GM18511 (cell line): ENCODE measurements at regions not wholly inside any gene's neighbourhood (a gene's known extent, or its start where the extent isn't known, plus 50 kb on each side); places are given as distances from the start of the nearest gene placed in this dataset.

ENCODE experiments used
- ATAC-seq: cut with Tn5 transposase; IDR thresholded peaks from one replicate; pipeline ENCODE4 v1.9.1; 2021; ENCODE audit warnings: mild to moderate bottlenecking, moderate library complexity; ENCODE audit not compliant: unreplicated experiment

GRCh38 chr15:35320158-35320780, 225.7 kb downstream of the DPH6 start:
- no peak for ATAC-seq

- ATAC-seq = no peak
These were observed 226.6 kb downstream of the DPH6 start for GRCh38 chr15:35319354-35319753.

GRCh38 chr15:35317217-35317616, 228.7 kb downstream of the DPH6 start:
- no peak for ATAC-seq

GRCh38 chr15:35312344-35312743, 227.2 kb upstream of the NANOGP8 start:
- no peak for ATAC-seq

- no peak for ATAC-seq
These were observed 226.5 kb upstream of the NANOGP8 start for GRCh38 chr15:35311615-35312014.

GRCh38 chr15:35309886-35310285, 224.8 kb upstream of the NANOGP8 start:
- no peak for ATAC-seq

- no peak for ATAC-seq
These were observed 223.7 kb upstream of the NANOGP8 start for GRCh38 chr15:35308802-35309201.

- ATAC-seq = no peak
These were observed 222.6 kb upstream of the NANOGP8 start for GRCh38 chr15:35307676-35308075.

- no peak for ATAC-seq
These were observed 221.9 kb upstream of the NANOGP8 start for GRCh38 chr15:35307026-35307425.

- ATAC-seq = peak; percentile 54
These were observed 221.4 kb upstream of the NANOGP8 start for GRCh38 chr15:35306361-35306981.

- ATAC-seq = no peak
These were observed 220.9 kb upstream of the NANOGP8 start for GRCh38 chr15:35305946-35306345.

- ATAC-seq = no peak
These were observed 220.0 kb upstream of the NANOGP8 start for GRCh38 chr15:35305031-35305550.

- ATAC-seq = no peak
These were observed 219.3 kb upstream of the NANOGP8 start for GRCh38 chr15:35304389-35304788.

GRCh38 chr15:35302334-35302733, 217.2 kb upstream of the NANOGP8 start:
- ATAC-seq = no peak

- no peak for ATAC-seq
These were observed 216.0 kb upstream of the NANOGP8 start for GRCh38 chr15:35301088-35301487.

GRCh38 chr15:35299059-35299735, 214.1 kb upstream of the NANOGP8 start:
- no peak for ATAC-seq

GRCh38 chr15:35298509-35298908, 213.4 kb upstream of the NANOGP8 start:
- ATAC-seq = no peak

GRCh38 chr15:35293353-35294130, 208.4 kb upstream of the NANOGP8 start:
- no peak for ATAC-seq

- ATAC-seq = no peak
These were observed 205.2 kb upstream of the NANOGP8 start for GRCh38 chr15:35290301-35290721.

- peak; percentile 65 for ATAC-seq
These were observed 204.0 kb upstream of the NANOGP8 start for GRCh38 chr15:35289024-35289617.

GRCh38 chr15:35288580-35288979, 203.5 kb upstream of the NANOGP8 start:
- ATAC-seq = no peak
